Astrocyte of the spinal cord (primary cell): ENCODE measurements at regions not wholly inside any gene's neighbourhood (a gene's known extent, or its start where the extent isn't known, plus 50 kb on each side); places are given as distances from the start of the nearest gene placed in this dataset.
"Not testable (repeated sequence)": the region's sequence is repeated elsewhere in the genome, so short reads cannot be mapped to it uniquely, and the experiment has no call there.

Experiments
- DNase-seq: peaks from one replicate; pipeline ENCODE4 v3.0.0; 2011; ENCODE audit warnings: low read depth, low spot score
- H3K4me3 ChIP-seq: 2 replicates; pipeline ENCODE4 v1.5.1; 2011; ENCODE audit warnings: low read depth, mild to moderate bottlenecking, low read length, moderate library complexity
- in situ Hi-C: cut with HindIII; loops from 2 replicates; pipeline ENCODE4 v1.10.0; 2017; ENCODE audit warnings: low sequenced_read_pairs
- TF ChIP-seq, protein P1 (sequence below): IDR thresholded peaks from 2 replicates; pipeline ENCODE4 v1.5.1; 2012; ENCODE audit warnings: low read depth, mild to moderate bottlenecking, low read length, inconsistent platforms

- in situ Hi-C loops: no loop called here
- TF ChIP-seq, protein P1, sequence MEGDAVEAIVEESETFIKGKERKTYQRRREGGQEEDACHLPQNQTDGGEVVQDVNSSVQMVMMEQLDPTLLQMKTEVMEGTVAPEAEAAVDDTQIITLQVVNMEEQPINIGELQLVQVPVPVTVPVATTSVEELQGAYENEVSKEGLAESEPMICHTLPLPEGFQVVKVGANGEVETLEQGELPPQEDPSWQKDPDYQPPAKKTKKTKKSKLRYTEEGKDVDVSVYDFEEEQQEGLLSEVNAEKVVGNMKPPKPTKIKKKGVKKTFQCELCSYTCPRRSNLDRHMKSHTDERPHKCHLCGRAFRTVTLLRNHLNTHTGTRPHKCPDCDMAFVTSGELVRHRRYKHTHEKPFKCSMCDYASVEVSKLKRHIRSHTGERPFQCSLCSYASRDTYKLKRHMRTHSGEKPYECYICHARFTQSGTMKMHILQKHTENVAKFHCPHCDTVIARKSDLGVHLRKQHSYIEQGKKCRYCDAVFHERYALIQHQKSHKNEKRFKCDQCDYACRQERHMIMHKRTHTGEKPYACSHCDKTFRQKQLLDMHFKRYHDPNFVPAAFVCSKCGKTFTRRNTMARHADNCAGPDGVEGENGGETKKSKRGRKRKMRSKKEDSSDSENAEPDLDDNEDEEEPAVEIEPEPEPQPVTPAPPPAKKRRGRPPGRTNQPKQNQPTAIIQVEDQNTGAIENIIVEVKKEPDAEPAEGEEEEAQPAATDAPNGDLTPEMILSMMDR: no peak
- H3K4me3 ChIP-seq: no peak overlapping the region
- DNase-seq: no peak
Observed at GRCh38 chr4:13797061-13797460, 169.5 kb upstream of the BOD1L1 start.

DNA sequence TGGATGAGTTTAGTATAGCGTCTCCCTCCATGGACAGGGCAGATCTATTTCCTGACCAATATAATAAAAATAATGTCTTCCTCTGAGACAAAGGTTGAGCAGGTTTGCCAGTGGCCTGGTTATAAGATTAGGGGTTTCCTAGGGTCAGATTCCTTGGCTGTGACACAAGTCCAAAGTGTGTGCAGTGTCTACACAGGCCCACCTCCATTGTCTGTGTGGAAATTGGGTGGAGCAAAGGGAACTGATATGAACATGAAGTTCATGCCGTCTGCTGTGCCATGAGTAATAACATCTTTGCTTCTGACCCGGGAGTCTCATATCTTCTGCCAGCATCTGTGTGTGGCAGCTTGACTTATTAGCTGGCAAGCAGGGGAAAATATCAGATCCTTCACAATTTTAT, 187.7 kb upstream of the BOD1L1 start:
- no peak overlapping the region for H3K4me3 ChIP-seq
- in situ Hi-C loops: no loop called here
- no peak for DNase-seq
- TF ChIP-seq, protein P1: no peak

DNA sequence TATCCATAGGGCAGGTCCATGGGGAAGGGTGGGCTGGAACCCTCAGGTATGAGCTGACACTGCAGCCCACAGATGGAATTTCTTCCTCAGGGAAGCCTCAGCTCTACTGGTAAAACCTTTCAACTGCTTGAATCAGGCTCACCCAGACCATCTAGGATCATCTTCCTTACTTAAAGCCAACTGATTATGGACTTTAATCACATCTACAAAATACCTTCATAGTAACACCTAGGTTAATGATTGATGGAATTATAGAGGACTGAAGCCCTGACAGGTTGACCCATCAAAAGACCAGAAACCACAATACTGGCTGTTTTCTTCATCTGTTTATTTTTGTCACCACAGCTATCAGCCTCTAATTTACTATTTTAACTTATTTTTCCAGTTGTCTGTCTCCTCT, 188.9 kb upstream of the BOD1L1 start:
- no peak for DNase-seq
- no peak overlapping the region for H3K4me3 ChIP-seq
- TF ChIP-seq, protein P1: no peak
- in situ Hi-C loops: no loop called here

GRCh38 chr4:13821522-13821921, 194.0 kb upstream of the BOD1L1 start:
- in situ Hi-C loops: no loop called here
- TF ChIP-seq, protein P1: no peak
- no peak for DNase-seq
- H3K4me3 ChIP-seq: no peak overlapping the region

DNA sequence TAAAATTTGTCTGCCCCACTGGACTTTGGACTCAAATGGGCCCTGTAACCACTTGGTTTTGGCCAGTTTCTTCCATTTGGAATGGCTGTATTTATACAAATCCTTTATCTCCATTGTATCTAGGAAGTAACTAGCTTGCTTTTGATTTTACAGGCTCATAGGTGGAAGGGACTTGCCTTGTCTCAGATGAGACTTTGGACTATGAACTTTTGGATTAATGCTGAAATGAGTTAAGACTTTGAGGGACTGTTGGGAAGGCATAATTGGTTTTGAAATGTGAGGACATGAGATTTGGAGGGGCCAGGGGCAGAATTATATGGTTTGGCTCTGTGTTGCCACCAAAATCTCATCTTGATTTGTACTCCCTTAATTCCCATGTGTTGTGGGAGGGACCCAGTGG, 198.3 kb upstream of the BOD1L1 start:
- DNase-seq, in situ Hi-C loops, H3K4me3 ChIP-seq: not testable (repeated sequence)

GRCh38 chr4:13829457-13829856, 201.9 kb upstream of the BOD1L1 start:
- no peak overlapping the region for H3K4me3 ChIP-seq
- DNase-seq: no peak
- TF ChIP-seq, protein P1: no peak
- in situ Hi-C loops: no loop called here

DNA sequence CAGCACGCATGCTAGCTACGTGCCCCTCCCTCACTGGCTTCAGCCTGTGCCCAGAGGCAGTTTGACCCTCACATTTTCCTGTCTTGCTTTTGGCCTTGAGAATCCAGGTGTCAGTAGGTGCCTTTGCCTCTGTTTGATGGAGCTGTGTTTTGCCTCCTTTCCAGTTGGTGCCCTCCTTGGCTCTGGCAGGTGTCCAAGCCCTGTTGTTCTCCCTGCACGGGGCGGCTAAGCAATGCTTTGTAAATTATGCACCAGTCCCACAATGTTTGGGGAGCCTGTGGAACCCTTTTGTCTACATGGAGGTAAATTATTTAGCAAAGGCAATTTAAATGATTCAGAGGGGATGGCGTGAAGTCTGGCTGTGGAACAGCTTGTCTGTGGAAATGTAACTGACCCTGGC, 202.9 kb upstream of the BOD1L1 start:
- no peak for DNase-seq
- TF ChIP-seq, protein P1: no peak
- H3K4me3 ChIP-seq: no peak overlapping the region
- in situ Hi-C loops: no loop called here
